ENCODE measurements at regions not wholly inside any gene's neighbourhood (a gene's known extent, or its start where the extent isn't known, plus 50 kb on each side); places are given as distances from the start of the nearest gene placed in this dataset.

- TF ChIP-seq GATA3 (IDR thresholded peaks at IDR 0.05; ENCODE audit: low read depth, low read length): no peak
- TF ChIP-seq GATA2 (IDR thresholded peaks at IDR 0.05; ENCODE audit: low read depth, low read length): no peak
Measured at GRCh38 chr5:51544031-51544785, 161.0 kb downstream of the ISL1 start.
